ENCODE measurements at regions not wholly inside any gene's neighbourhood (a gene's known extent, or its start where the extent isn't known, plus 50 kb on each side); places are given as distances from the start of the nearest gene placed in this dataset.

DNA sequence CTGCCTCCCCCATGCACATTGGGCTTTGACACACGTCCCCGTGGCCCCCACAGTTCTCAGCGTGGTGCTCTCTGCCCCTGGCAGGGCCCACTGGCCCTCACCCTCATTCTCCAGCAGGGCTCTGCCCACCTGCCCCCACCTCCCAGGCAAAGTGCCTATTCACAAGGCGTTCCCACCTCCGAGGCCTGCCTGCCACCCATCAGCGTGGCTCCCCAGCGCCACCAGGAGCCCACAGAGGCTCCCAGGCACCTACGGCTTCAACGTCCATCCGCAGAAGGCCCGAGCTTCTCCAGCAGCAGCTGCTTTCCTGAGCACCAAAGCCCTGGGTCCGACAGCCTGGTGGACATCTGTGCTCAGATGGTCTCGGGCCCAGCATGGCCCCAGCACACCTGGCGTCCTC lies 211.8 kb upstream of the PPP2R2D start:
- no peak overlapping the region for H3K4me3 ChIP-seq (ENCODE audit: low read depth, low read length)
- CTCF ChIA-PET = no interaction called here
- TF ChIP-seq, protein P1, sequence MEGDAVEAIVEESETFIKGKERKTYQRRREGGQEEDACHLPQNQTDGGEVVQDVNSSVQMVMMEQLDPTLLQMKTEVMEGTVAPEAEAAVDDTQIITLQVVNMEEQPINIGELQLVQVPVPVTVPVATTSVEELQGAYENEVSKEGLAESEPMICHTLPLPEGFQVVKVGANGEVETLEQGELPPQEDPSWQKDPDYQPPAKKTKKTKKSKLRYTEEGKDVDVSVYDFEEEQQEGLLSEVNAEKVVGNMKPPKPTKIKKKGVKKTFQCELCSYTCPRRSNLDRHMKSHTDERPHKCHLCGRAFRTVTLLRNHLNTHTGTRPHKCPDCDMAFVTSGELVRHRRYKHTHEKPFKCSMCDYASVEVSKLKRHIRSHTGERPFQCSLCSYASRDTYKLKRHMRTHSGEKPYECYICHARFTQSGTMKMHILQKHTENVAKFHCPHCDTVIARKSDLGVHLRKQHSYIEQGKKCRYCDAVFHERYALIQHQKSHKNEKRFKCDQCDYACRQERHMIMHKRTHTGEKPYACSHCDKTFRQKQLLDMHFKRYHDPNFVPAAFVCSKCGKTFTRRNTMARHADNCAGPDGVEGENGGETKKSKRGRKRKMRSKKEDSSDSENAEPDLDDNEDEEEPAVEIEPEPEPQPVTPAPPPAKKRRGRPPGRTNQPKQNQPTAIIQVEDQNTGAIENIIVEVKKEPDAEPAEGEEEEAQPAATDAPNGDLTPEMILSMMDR (IDR thresholded peaks at IDR 0.05; ENCODE audit: insufficient read depth, low read length, missing control alignments) = no peak
- DNase-seq (ENCODE audit: low read depth, low spot score) = no peak
- POLR2A ChIA-PET = no interaction called here

DNA sequence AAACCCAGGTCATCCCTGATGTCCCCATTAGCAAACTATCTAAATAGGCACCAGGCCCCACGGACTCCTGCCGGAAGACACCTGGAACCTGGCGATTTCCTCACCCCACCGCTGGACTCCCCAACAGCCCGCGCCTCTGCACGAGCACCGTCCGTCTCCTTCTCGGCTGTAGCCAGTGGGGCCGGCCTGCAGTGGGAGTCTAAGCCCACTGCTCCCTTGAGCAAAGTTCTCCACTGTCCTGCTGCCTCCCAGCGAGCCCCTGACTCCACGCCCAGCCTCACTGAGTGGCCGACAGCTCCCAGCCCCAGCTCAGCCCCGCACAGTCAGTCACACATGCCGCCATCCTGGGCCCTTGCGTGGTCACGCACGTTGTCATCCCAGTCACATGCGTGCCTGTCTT lies 211.3 kb upstream of the PPP2R2D start:
- no peak overlapping the region for H3K4me3 ChIP-seq (ENCODE audit: low read depth, low read length)
- DNase-seq (ENCODE audit: low read depth, low spot score) = no peak
- POLR2A ChIA-PET = no interaction called here
- TF ChIP-seq, protein P1 (IDR thresholded peaks at IDR 0.05; ENCODE audit: insufficient read depth, low read length, missing control alignments) = no peak
- CTCF ChIA-PET = no interaction called here

DNA sequence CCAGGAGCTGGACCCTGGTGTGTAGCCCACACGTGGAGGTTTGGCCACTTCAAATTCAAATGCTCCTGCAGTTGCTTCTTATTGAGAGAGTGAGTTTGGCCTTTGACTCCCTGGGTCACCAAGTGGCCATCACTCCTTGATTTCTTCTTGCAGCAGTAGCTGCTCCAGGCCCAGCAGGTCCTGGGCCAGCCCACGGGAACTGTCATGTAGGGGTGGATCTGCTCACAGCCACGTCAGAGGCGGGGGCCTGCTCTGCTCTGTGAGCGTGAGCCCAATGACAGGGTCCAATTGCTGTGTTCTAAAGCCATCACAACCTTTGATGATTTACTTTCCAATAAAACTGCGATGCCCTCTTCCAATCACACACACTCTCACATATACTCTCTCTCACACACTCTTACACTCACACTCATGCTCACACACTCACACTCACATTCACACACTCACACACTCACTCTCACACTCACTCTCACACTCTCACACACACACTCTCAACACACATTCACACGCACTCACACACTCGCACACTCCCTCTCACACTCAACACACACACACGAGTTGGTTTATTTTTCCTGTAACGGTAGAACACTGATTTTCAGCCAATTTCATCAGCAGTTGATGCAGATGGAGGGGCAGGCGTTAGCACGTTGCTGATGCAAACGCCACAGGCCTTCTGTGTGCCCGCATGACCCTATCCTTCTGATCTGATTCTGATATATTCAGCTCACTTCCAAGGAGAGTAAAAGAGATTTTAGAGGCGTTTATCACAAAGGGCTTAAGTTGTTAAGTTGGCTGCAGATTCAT lies 210.7 kb upstream of the PPP2R2D start:
- TF ChIP-seq, protein P1 (IDR thresholded peaks at IDR 0.05; ENCODE audit: insufficient read depth, low read length, missing control alignments) = no peak
- CTCF ChIA-PET = no interaction called here
- DNase-seq (ENCODE audit: low read depth, low spot score) = no peak
- POLR2A ChIA-PET = no interaction called here
- H3K4me3 ChIP-seq (ENCODE audit: low read depth, low read length) = no peak overlapping the region

DNA sequence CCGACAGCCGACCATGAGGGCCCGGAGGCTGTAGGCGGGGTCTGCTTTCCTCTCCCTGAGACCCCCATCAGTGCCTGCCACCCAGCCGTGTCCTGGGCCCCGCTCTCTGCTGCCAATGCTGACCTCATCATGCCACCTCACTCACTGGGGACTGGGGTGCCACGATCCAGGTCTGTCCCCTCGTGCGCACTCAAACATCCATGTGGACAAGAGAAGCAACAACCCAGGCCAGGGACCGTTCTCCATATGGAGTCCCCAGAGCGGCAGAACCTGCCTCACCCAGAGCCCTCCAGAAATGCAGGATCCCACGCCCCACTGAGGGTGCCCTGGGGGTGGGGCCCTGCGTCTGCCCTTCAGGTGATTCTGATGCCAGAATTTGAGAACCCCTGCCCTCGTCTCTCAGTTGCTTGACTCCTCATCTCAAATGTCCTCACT lies 210.0 kb upstream of the PPP2R2D start:
- ChIA-PET CTCF (no interaction called here), POLR2A (no interaction called here)
- H3K4me3 ChIP-seq (ENCODE audit: low read depth, low read length) = no peak overlapping the region
- DNase-seq (ENCODE audit: low read depth, low spot score) = no peak
- TF ChIP-seq, protein P1 (IDR thresholded peaks at IDR 0.05; ENCODE audit: insufficient read depth, low read length, missing control alignments) = no peak

DNA sequence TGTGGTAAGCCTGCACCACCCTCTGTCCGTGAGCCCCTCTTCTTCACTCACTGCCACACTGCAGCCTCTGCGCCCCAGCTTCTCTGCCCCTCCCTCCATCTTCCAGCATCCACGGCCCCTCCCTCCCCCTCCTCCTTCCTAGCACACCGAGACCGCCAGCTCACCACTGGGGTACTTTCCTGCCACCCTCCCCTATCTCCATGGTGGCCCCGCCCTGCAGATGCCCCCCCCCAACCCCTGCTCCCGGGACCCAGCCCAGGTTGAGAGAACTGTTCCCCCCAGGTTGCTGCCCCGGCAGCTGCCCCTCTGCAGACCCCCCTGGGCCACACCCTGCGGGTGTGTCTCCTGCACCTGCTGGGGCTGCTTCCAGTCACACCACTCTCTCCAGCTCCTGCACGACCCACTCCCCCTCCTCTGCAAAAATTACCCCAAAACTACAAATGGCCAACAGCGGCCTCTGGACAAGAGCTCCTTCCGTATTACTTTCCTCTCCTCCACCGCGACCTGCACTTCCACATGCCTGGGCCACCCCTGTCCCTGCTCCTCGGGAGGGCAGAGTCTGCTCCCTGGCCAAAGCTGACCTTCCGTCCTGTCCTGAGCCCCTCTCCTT lies 209.2 kb upstream of the PPP2R2D start:
- ChIA-PET CTCF (no interaction called here), POLR2A (no interaction called here)
- TF ChIP-seq, protein P1 (IDR thresholded peaks at IDR 0.05; ENCODE audit: insufficient read depth, low read length, missing control alignments) = no peak

DNA sequence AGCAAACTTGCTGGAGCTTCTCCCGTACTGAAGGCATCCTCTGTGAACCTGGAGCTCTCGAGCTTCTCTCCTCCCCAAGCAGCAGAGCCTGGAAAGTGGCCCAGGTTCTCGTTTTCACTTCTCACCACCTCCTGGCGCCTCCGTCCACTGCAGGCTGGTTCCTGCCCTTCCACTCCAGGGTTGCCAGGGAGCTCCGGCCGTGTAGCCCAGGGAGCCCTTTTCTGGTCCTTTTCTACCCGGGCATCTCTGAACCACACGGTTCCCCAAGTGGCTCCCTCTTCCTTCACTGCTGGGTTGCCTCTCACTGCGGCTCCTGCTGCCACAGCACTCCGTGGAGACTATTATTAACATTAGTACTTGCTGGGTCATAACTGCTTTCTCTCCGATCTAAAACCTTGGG lies 208.6 kb upstream of the PPP2R2D start:
- ChIA-PET POLR2A (no interaction called here), CTCF (no interaction called here)
- DNase-seq (ENCODE audit: low read depth, low spot score) = no peak

More for the DNA sequence above, 209.2 kb upstream of the PPP2R2D start:
- H3K4me3 ChIP-seq (ENCODE audit: low read depth, low read length) = no peak overlapping the region
- DNase-seq (ENCODE audit: low read depth, low spot score) = no peak

More for the DNA sequence above, 208.6 kb upstream of the PPP2R2D start:
- TF ChIP-seq, protein P1 (IDR thresholded peaks at IDR 0.05; ENCODE audit: insufficient read depth, low read length, missing control alignments) = no peak
- no peak overlapping the region for H3K4me3 ChIP-seq (ENCODE audit: low read depth, low read length)
